NCI-H82 (cell line): ENCODE measurements at regions not wholly inside any gene's neighbourhood (a gene's known extent, or its start where the extent isn't known, plus 50 kb on each side); places are given as distances from the start of the nearest gene placed in this dataset.

Experiments
- DNase-seq: peaks from one replicate; lab custom pipeline; 2025; lab: John Stamatoyannopoulos, UW

DNA sequence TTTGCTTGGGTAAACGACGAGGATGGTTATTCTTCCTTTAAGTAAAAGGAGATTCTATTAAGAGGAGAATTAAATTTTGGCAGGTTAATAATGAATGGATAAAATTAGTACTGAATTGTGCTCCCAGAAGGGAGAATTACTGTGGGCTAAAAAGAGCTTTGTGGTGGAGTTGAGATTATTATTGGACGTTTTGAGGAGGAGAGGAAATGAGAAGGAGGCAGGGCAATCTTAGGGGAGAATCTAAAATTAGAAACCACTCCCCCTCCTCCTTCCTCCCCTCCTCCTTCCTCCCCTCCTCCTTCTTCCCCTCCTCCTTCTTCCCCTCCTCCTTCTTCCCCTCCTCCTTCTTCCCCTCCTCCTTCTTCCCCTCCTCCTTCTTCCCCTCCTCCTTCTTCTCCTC lies 331.8 kb downstream of the PRL start:
- no peak for DNase-seq

- DNase-seq, result no peak
Measured at GRCh38 chr6:21965953-21966539, 330.8 kb downstream of the PRL start.

- DNase-seq, result no peak
Measured at GRCh38 chr6:21967056-21967974, 329.5 kb downstream of the PRL start.

- no peak for DNase-seq
Measured at GRCh38 chr6:21968411-21968810, 328.4 kb downstream of the PRL start.

DNA sequence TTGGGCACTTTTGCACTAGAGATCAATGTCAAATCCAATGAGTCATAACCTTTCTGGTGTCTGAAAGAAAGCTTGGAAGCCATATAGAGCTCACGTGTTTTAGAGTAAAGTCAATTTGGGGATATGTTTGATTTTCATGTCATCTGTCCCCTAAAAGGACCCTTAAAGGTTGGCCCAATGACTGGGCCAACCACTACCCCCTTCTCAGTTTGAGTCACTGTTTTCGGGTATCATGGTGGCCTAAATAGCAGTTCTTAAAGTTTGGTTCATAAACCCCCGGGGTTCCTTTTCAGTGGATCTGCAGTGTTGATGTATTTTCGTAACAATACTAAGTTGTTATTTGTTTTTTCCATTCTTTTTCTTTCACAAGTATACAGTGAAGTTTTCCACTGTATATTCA lies 327.6 kb downstream of the PRL start:
- no peak for DNase-seq

- DNase-seq, result no peak
Measured at GRCh38 chr6:21970569-21971300, 326.1 kb downstream of the PRL start.

DNA sequence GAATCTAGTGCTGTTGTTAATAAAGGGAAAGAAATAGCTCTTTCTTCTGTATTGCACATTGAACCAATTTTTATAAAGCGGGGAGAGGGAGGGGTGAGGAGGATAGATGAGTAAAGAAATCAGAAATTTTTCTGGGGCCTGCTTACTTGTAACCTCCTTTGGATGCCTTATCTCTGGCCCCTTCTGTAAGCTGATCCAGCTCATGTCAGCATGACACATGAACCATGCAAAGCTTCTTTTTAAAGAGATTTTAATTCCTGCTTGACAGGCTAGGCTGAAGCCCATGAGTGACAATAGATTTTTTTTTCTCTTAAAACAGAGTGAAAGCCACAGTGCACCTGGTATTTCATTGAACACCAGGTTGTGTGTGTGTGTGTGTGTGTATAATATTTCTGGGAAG lies 325.3 kb downstream of the PRL start:
- peak; percentile 85 for DNase-seq

GRCh38 chr6:21972516-21972915 lies 324.3 kb downstream of the PRL start:
- no peak for DNase-seq

- no peak for DNase-seq
Measured at GRCh38 chr6:21977346-21977745, 319.5 kb downstream of the PRL start.

DNA sequence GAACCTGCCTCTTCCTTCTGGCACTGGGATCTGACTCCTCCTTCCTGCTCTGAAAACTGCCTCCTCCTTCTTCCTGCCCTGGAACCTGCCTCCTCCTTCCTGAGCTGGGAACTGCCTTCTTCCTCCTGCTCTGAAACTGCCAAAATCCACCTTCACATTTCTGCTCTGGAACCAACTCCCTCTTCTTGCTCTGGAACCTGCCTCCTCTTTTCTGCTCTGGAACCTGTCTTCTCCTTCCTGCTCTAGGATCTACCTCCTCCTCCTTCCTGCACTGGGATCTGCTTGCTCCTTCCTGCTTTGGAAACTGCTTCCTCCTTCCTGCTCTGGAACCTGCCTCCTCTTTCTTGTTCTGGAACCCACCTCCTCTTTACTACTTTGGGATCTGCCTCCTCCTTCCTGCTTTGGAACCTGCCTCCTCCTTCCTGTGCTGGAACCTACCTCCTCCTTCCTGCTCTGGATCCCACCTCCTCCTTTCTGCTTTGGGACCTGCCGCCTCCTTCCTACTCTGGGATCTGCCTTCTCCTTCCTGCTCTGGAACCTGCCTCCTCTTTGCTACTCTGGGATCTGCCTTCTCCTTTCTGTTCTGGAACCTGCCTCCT lies 315.5 kb downstream of the PRL start:
- no peak for DNase-seq

- no peak for DNase-seq
Measured at GRCh38 chr6:21984135-21984534, 312.7 kb downstream of the PRL start.

DNA sequence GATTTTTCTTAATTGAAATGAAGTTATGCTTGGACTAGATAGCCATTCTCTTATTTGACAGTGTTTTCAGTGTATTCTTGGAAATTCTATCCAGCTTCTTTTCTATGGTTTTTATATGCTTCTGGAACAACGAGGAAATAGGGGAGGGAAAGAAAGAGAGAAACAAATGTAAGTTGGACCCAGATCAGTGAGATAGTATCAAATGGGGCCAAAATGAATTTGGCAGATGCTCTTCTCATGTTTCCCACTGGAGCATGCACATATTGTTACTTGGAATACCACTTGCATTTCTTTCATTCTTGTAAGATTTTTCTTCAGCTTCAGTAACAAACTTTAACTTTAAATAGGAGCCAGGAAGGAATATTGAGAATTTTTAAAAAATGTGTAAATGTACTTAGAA lies 312.3 kb downstream of the PRL start:
- DNase-seq, result no peak

GRCh38 chr6:21985904-21986303 lies 310.9 kb downstream of the PRL start:
- DNase-seq, result no peak

GRCh38 chr6:21986703-21987102 lies 310.1 kb downstream of the PRL start:
- DNase-seq, result no peak

GRCh38 chr6:21987501-21987957 lies 309.3 kb downstream of the PRL start:
- DNase-seq, result no peak

- no peak for DNase-seq
Measured at GRCh38 chr6:21990577-21990976, 306.3 kb downstream of the PRL start.

GRCh38 chr6:21992178-21992967 lies 304.5 kb downstream of the PRL start:
- DNase-seq, result peak; percentile 91

- no peak for DNase-seq
Measured at GRCh38 chr6:21993841-21994240, 303.0 kb downstream of the PRL start.

GRCh38 chr6:21994821-21995220 lies 302.0 kb downstream of the PRL start:
- no peak for DNase-seq

DNA sequence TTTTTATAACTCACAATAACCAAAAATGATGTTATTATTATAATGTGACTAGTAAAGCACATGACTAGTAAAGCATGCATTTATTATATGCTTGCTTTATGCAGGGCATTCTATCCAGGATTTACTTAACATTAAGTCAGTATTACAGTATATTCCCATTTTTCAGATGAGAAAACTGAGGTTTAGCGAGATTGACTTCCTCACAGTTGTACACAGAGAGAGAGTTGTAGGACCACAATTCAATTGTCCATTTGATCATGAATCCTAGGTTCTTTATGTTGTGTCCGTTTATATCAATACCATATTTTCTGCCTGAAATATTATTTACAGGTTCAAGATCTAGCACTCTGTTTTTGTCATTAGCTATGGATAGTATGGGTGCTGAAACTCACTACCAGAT lies 301.5 kb downstream of the PRL start:
- no peak for DNase-seq

DNA sequence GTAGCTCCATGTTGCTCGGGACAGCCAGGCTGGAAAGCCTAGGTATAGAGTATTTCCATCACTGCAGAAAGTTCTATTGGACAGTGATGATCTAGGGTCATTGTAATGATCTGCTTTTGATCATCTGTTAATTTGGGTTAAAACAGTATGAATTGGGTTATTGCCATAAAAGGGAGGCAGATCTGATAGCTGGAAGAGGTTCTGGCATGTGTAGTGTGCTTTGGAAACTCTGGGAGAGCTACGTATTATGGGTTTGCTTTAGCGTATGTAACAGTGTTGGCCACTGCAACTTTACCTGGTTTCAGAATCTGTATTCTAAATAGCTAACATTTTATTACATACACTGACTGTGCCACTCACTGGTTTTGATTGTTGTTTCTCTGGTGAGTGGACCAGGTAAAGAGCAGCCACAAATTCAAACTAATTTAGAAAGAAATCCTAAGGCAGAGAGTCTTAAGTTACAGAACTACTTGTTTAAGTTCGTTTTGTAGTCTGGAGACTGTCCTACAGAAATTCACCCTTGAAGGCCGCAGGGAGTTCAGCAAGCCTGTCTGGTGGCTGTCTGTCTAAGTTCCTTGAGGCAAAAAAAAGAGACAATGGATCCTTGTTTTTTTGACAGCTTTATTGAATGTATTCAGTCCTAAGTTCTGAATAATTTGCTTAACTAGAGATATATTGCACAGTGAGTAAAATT lies 300.3 kb downstream of the PRL start:
- no peak for DNase-seq
